GM10266 (cell line): ENCODE measurements at regions not wholly inside any gene's neighbourhood (a gene's known extent, or its start where the extent isn't known, plus 50 kb on each side); places are given as distances from the start of the nearest gene placed in this dataset.

Source experiments
- DNase-seq: peaks from one replicate; pipeline ENCODE4 v3.0.0; 2012; ENCODE audit errors: extremely low spot score
- TF ChIP-seq, protein P1 (sequence below): IDR thresholded peaks from 2 replicates; pipeline ENCODE4 v1.5.1; 2012; ENCODE audit warnings: mild to moderate bottlenecking, low read depth; ENCODE audit not compliant: control insufficient read depth, insufficient read depth; ENCODE audit errors: missing control alignments

DNA sequence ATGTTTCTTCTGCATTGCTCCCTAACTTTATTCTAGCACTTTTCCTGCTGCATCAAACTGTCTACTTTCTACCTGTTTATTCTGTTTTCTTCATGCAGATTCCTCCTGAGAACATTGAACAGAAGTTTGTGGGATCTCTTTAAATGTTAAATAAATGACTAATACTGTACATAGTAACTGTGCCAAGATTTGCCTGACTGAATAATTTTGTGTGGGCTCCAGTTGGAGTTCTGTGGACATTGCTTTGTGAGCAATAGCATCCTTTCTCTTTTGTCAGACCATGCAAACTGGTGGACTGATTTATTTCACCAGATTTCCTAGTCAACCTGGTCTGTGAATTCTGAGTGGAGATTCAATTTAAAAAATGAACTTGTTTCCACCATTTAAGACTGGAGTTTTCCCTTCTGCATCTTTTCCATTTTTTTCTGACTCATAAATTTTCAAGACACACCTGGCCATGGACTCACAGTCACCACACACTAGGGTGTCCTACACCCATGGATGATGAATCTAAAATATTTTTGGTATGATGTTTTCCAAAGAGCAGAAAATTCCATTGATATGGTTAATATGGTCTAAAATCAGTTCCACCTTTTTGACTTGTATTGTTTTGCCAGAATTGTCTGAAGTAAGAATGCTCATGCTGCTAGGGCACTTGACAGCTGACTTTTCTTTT is 140.7 kb upstream of the SPAG17 start:
- TF ChIP-seq, protein P1, sequence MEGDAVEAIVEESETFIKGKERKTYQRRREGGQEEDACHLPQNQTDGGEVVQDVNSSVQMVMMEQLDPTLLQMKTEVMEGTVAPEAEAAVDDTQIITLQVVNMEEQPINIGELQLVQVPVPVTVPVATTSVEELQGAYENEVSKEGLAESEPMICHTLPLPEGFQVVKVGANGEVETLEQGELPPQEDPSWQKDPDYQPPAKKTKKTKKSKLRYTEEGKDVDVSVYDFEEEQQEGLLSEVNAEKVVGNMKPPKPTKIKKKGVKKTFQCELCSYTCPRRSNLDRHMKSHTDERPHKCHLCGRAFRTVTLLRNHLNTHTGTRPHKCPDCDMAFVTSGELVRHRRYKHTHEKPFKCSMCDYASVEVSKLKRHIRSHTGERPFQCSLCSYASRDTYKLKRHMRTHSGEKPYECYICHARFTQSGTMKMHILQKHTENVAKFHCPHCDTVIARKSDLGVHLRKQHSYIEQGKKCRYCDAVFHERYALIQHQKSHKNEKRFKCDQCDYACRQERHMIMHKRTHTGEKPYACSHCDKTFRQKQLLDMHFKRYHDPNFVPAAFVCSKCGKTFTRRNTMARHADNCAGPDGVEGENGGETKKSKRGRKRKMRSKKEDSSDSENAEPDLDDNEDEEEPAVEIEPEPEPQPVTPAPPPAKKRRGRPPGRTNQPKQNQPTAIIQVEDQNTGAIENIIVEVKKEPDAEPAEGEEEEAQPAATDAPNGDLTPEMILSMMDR: no peak
- DNase-seq: no peak

- no peak for DNase-seq
- TF ChIP-seq, protein P1: no peak
These were observed 138.2 kb upstream of the SPAG17 start for GRCh38 chr1:118323246-118323645.

DNA sequence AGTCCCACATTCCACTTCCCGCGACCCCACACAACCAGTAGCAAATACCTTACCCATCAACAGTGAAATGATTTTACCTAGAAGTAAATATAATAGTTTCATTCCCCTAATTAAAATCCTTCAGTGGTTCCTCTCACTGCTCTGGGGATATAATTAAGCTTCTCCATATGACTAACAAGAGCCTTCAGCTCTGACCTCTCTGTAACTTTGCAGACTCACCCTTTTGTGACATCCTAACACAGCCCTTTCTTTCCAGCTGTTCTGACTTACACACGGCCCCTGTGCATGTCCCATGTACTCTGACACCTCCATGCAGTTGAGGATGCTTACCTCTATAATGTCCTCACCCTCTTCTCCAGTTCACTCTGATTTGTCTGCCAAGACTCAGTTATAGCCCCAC is 137.3 kb upstream of the SPAG17 start:
- TF ChIP-seq, protein P1: no peak
- DNase-seq: no peak

DNA sequence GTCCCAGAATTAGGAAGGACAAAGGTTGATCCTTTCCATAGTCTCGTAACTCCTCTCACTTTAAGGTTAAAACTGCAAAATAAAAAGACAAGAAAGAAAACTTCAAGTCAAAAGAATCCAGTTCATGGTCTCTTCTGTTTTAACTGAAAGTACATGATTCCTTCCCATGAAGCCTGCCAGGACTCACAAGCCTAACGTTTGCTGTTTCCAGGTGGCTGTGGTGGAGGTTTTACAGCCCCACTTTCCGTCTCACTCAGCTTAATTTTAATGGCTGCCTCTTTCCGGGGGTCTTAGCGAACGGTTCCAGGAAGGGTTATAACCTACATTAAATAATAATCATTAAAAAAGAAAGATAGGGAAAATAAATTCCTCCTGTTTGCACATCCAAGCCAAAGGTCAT is 136.8 kb upstream of the SPAG17 start:
- DNase-seq: no peak
- TF ChIP-seq, protein P1: no peak

- TF ChIP-seq, protein P1: no peak
These were observed 133.0 kb upstream of the SPAG17 start for GRCh38 chr1:118317842-118318614.

DNA sequence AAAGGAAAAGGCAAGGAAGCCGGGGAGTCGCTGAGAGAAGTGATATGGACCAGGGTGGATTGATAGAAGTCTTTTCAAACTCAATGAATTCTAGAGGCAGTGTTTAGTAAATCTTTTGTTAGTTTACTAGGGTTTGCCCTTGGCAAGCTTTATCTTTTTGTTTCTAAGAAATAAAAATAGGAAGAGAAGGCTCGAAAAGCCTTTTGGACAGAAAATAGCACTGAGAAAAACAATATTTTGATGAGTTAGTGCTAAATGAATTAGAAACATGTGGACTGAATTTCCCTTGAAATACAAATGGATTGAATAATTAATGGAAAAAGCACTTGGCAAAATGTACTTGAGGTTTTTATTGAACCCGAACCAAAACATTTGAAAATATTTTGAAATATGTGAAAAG is 121.8 kb upstream of the SPAG17 start:
- TF ChIP-seq, protein P1: no peak
- DNase-seq: no peak

More at GRCh38 chr1:118317842-118318614, 133.0 kb upstream of the SPAG17 start:
- no peak for DNase-seq
